Neural cell (in vitro differentiated cells): ENCODE measurements at regions not wholly inside any gene's neighbourhood (a gene's known extent, or its start where the extent isn't known, plus 50 kb on each side); places are given as distances from the start of the nearest gene placed in this dataset.

ENCODE experiments used
- H2AFZ ChIP-seq: fragments of 200-600, 300-800 bp; sonication (generic), shearing (Covaris generic); 2 replicates; pipeline ENCODE4 v1.6.0; 2014; ENCODE audit warnings: low read depth, mild to moderate bottlenecking, antibody characterized with exemption, low read length, moderate library complexity
- H3F3A ChIP-seq: fragments of 200-600 bp; shearing (Covaris generic); 2 replicates; pipeline ENCODE4 v1.6.1; 2016; ENCODE audit warnings: mild to moderate bottlenecking, moderate library complexity, mixed read lengths, antibody characterized with exemption, low read length; ENCODE audit not compliant: insufficient read depth, poor library complexity, severe bottlenecking
- H3K27ac ChIP-seq: fragments of 200-600, 300-800 bp; sonication (generic), shearing (Covaris generic); 2 replicates; pipeline ENCODE4 v1.5.1; 2014; ENCODE audit warnings: mild to moderate bottlenecking, low read length, moderate library complexity
- H3K27me3 ChIP-seq: fragments of 300-800, 200-600 bp; sonication (generic), shearing (Covaris generic); 2 replicates; pipeline ENCODE4 v1.6.0; 2014; ENCODE audit warnings: mild to moderate bottlenecking, low read depth, low read length, moderate library complexity; ENCODE audit not compliant: insufficient read depth
- H3K36me3 ChIP-seq: fragments of 300-800, 200-600 bp; sonication (generic), shearing (Covaris generic); 2 replicates; pipeline ENCODE4 v1.5.1; 2014; ENCODE audit warnings: mild to moderate bottlenecking, antibody characterized with exemption, low read length, moderate library complexity; ENCODE audit not compliant: insufficient read depth
- H3K4me2 ChIP-seq: fragments of 300-800, 200-600 bp; sonication (generic), shearing (Covaris generic); 2 replicates; pipeline ENCODE4 v1.6.0; 2014; ENCODE audit warnings: mild to moderate bottlenecking, low read length
- H3K4me3 ChIP-seq: fragments of 300-800, 200-600 bp; sonication (generic), shearing (Covaris generic); 2 replicates; pipeline ENCODE4 v1.5.1; 2014; ENCODE audit warnings: mild to moderate bottlenecking, low read length, moderate library complexity
- H3K79me2 ChIP-seq: fragments of 200-600 bp; shearing (Covaris generic); replicated peaks from 2 replicates; pipeline ENCODE4 v1.6.0; 2014; ENCODE audit warnings: mild to moderate bottlenecking, low read length, moderate library complexity; ENCODE audit not compliant: insufficient read depth
- H3K9ac ChIP-seq: fragments of 300-800, 200-600 bp; sonication (generic), shearing (Covaris generic); 2 replicates; pipeline ENCODE4 v1.6.1; 2016; ENCODE audit warnings: mild to moderate bottlenecking, low read length, mixed read lengths
- H3K9me2 ChIP-seq: fragments of 200-600 bp; shearing (Covaris generic); 2 replicates; pipeline ENCODE4 v1.6.1; 2016; ENCODE audit warnings: mild to moderate bottlenecking, low read length, mixed read lengths; ENCODE audit not compliant: insufficient read depth
- H3K9me3 ChIP-seq: fragments of 200-600, 300-800 bp; sonication (generic), shearing (Covaris generic); 2 replicates; pipeline ENCODE4 v1.6.1; 2016; ENCODE audit warnings: mild to moderate bottlenecking, mixed run types, low read length, moderate library complexity, mixed read lengths
- H4K20me1 ChIP-seq: fragments of 200-600 bp; shearing (Covaris generic); 2 replicates; pipeline ENCODE4 v1.6.1; 2016; ENCODE audit warnings: mild to moderate bottlenecking, mixed run types; ENCODE audit not compliant: insufficient read depth
- EP300 ChIP-seq: fragments of 450-650 bp; conservative IDR thresholded peaks from 2 replicates; pipeline ENCODE4 v1.6.1; 2014; ENCODE audit warnings: antibody characterized with exemption, mild to moderate bottlenecking, moderate library complexity; ENCODE audit not compliant: poor library complexity, severe bottlenecking
- EZH2 ChIP-seq: fragments of 200-600, 300-800 bp; shearing (Covaris generic), sonication (generic); IDR thresholded peaks from 2 replicates; pipeline ENCODE4 v1.6.1; 2014; ENCODE audit warnings: antibody characterized with exemption, low read length, borderline replicate concordance, mild to moderate bottlenecking; ENCODE audit not compliant: insufficient read depth, poor library complexity, severe bottlenecking
- MXI1 ChIP-seq: fragments of 450-650 bp; conservative IDR thresholded peaks from 2 replicates; pipeline ENCODE4 v1.6.1; 2014; ENCODE audit warnings: antibody characterized with exemption, mild to moderate bottlenecking; ENCODE audit not compliant: poor library complexity, severe bottlenecking
- POLR2AphosphoS5 ChIP-seq: IDR thresholded peaks from 2 replicates; pipeline ENCODE4 v1.6.1; 2012
- RAD21 ChIP-seq: fragments of 450-650 bp; conservative IDR thresholded peaks from 2 replicates; pipeline ENCODE4 v1.6.1; 2014; ENCODE audit warnings: antibody characterized with exemption, mild to moderate bottlenecking, moderate library complexity
- SMC3 ChIP-seq: fragments of 450-650 bp; conservative IDR thresholded peaks from 2 replicates; pipeline ENCODE4 v1.6.1; 2014; ENCODE audit warnings: antibody characterized with exemption, mild to moderate bottlenecking, moderate library complexity; ENCODE audit not compliant: poor library complexity
- TAF1 ChIP-seq: IDR thresholded peaks from 2 replicates; pipeline ENCODE4 v1.6.1; 2012; ENCODE audit warnings: low read depth
- TF ChIP-seq, protein P1 (sequence below): fragments of 450-650 bp; IDR thresholded peaks from 2 replicates; pipeline ENCODE4 v1.5.1; 2014; ENCODE audit warnings: antibody characterized with exemption, mild to moderate bottlenecking, moderate library complexity; ENCODE audit not compliant: poor library complexity, severe bottlenecking
- TF ChIP-seq, protein P2 (sequence below): IDR thresholded peaks from 2 replicates; pipeline ENCODE4 v1.6.1; 2012; ENCODE audit warnings: borderline replicate concordance

DNA sequence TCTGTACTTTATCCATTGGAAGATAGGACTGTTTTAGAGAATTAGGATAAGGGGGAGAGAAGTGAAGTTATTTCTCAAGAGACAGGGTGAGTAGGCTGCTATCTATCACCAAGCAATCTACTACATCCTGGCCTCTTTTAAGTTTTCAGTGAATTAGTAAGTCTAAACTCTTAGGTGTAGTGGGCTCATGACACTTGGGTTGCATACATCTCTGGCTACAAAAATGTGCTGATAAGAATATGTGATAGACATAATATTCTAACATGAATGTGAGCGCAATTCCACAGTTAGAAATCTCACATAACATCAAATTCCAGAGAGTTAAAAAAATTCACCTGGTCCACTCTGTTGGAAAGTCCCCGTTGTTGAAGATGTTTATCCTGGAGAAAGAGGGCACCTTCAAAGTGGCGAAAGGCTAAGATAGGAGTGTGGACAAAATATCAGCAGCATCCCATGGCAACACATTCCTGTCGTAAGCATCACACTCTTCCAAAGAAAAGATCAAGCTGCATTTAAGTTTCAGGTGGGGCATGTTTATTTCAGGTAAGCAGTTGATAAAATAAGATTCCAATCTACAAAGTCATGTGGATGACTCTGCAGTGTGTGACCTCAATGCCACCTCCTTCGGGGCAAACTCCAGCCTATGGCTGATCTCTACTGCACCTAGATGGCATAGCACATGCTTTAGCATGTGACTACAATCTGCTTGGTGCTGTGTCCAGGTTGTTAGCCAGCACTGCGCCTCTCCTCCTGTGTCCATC lies 111.7 kb upstream of the NEDD9 start:
- no peaks in the 10 kb centered on the region for H4K20me1 ChIP-seq
- no peak overlapping the region for H3K4me2 ChIP-seq
- H3K9me3 ChIP-seq = no peaks in the 10 kb centered on the region
- no peak overlapping the region for H3K9ac ChIP-seq
- TF ChIP-seq, protein P1, sequence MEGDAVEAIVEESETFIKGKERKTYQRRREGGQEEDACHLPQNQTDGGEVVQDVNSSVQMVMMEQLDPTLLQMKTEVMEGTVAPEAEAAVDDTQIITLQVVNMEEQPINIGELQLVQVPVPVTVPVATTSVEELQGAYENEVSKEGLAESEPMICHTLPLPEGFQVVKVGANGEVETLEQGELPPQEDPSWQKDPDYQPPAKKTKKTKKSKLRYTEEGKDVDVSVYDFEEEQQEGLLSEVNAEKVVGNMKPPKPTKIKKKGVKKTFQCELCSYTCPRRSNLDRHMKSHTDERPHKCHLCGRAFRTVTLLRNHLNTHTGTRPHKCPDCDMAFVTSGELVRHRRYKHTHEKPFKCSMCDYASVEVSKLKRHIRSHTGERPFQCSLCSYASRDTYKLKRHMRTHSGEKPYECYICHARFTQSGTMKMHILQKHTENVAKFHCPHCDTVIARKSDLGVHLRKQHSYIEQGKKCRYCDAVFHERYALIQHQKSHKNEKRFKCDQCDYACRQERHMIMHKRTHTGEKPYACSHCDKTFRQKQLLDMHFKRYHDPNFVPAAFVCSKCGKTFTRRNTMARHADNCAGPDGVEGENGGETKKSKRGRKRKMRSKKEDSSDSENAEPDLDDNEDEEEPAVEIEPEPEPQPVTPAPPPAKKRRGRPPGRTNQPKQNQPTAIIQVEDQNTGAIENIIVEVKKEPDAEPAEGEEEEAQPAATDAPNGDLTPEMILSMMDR = no peak
- TF ChIP-seq, protein P2, sequence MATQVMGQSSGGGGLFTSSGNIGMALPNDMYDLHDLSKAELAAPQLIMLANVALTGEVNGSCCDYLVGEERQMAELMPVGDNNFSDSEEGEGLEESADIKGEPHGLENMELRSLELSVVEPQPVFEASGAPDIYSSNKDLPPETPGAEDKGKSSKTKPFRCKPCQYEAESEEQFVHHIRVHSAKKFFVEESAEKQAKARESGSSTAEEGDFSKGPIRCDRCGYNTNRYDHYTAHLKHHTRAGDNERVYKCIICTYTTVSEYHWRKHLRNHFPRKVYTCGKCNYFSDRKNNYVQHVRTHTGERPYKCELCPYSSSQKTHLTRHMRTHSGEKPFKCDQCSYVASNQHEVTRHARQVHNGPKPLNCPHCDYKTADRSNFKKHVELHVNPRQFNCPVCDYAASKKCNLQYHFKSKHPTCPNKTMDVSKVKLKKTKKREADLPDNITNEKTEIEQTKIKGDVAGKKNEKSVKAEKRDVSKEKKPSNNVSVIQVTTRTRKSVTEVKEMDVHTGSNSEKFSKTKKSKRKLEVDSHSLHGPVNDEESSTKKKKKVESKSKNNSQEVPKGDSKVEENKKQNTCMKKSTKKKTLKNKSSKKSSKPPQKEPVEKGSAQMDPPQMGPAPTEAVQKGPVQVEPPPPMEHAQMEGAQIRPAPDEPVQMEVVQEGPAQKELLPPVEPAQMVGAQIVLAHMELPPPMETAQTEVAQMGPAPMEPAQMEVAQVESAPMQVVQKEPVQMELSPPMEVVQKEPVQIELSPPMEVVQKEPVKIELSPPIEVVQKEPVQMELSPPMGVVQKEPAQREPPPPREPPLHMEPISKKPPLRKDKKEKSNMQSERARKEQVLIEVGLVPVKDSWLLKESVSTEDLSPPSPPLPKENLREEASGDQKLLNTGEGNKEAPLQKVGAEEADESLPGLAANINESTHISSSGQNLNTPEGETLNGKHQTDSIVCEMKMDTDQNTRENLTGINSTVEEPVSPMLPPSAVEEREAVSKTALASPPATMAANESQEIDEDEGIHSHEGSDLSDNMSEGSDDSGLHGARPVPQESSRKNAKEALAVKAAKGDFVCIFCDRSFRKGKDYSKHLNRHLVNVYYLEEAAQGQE = no peak
- TF ChIP-seq SMC3 (no peak), EZH2 (no peak)
- no peak overlapping the region for H3K27ac ChIP-seq
- H3K79me2 ChIP-seq = no peaks in the 10 kb centered on the region
- H3K36me3 ChIP-seq = no peaks in the 10 kb centered on the region
- H3K4me3 ChIP-seq = no peak overlapping the region
- no peaks in the 10 kb centered on the region for H3K27me3 ChIP-seq
- H2AFZ ChIP-seq = no peak overlapping the region
- H3F3A ChIP-seq = no peaks in the 10 kb centered on the region
- H3K9me2 ChIP-seq = no peaks in the 10 kb centered on the region

DNA sequence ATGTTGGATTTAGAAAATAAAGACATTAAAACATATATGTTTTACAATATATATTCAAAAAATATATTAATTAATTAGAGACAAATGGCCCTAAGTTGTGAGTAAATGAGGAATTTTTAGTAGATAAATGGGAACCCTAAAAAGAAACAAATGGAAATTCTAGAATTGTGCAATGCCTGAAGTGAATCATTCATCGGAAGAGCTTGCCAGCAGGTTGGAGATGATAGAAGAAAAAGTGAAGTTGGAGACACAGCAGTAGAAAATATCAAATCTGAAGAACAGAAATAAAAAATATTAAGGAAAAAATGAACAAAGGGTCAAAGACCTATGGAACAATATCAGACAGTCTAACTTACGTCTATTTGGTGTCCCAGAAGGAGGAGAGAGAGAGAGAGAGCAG lies 109.4 kb upstream of the NEDD9 start:
- H3K36me3 ChIP-seq = no peaks in the 10 kb centered on the region
- H2AFZ ChIP-seq = no peak overlapping the region
- H3K9ac ChIP-seq = no peak overlapping the region
- no peak overlapping the region for H3K4me3 ChIP-seq
- no peaks in the 10 kb centered on the region for H3F3A ChIP-seq
- H3K27ac ChIP-seq = no peak overlapping the region
- H3K9me3 ChIP-seq = no peaks in the 10 kb centered on the region
- no peak for TF ChIP-seq MXI1
- TF ChIP-seq, protein P2 = no peak
- TF ChIP-seq, protein P1 = no peak
- no peak for TF ChIP-seq EZH2
- no peak for TF ChIP-seq SMC3
- TF ChIP-seq RAD21 = no peak
- TF ChIP-seq EP300 = no peak
- TF ChIP-seq POLR2AphosphoS5 = no peak
- TF ChIP-seq TAF1 = no peak
- H3K27me3 ChIP-seq = no peaks in the 10 kb centered on the region
- no peaks in the 10 kb centered on the region for H3K9me2 ChIP-seq
- H3K79me2 ChIP-seq = no peaks in the 10 kb centered on the region
- no peaks in the 10 kb centered on the region for H4K20me1 ChIP-seq
- H3K4me2 ChIP-seq = no peak overlapping the region
